ENCODE measurements at regions not wholly inside any gene's neighbourhood (a gene's known extent, or its start where the extent isn't known, plus 50 kb on each side); places are given as distances from the start of the nearest gene placed in this dataset.

DNA sequence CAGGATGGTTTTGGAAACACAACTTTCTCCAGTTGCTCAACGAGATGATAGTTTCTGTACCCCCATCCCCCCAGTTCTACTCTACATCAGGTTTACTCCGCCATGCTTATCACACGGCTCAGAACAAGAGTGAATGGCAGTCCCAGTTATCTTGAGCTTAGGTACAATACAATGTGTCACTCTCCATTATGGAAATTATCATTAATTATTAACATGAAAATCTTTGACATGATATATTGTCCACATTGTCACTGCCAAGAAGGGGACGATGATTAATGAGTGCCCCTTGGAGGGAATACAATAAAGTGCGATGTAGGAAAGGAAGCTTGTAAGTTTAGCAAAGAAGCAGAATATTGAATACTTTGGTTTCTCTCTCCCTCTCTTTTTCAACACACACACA lies 252.6 kb upstream of the CFAP20DC start:
- TF ChIP-seq POLR2AphosphoS5 (IDR thresholded peaks at IDR 0.05) = no peak
- TF ChIP-seq, protein P1, sequence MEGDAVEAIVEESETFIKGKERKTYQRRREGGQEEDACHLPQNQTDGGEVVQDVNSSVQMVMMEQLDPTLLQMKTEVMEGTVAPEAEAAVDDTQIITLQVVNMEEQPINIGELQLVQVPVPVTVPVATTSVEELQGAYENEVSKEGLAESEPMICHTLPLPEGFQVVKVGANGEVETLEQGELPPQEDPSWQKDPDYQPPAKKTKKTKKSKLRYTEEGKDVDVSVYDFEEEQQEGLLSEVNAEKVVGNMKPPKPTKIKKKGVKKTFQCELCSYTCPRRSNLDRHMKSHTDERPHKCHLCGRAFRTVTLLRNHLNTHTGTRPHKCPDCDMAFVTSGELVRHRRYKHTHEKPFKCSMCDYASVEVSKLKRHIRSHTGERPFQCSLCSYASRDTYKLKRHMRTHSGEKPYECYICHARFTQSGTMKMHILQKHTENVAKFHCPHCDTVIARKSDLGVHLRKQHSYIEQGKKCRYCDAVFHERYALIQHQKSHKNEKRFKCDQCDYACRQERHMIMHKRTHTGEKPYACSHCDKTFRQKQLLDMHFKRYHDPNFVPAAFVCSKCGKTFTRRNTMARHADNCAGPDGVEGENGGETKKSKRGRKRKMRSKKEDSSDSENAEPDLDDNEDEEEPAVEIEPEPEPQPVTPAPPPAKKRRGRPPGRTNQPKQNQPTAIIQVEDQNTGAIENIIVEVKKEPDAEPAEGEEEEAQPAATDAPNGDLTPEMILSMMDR (IDR thresholded peaks at IDR 0.05) = no peak
- TF ChIP-seq EP300 (IDR thresholded peaks at IDR 0.05) = no peak
- TF ChIP-seq POLR2A (IDR thresholded peaks at IDR 0.05) = no peak

Data from sigmoid colon (tissue), 4 donors.